Naive thymus-derived CD8-positive, alpha-beta T cell (primary cell): ENCODE measurements at regions not wholly inside any gene's neighbourhood (a gene's known extent, or its start where the extent isn't known, plus 50 kb on each side); places are given as distances from the start of the nearest gene placed in this dataset.
A peak's percentile ranks its signal among the peaks of the same experiment; 100 is the strongest.
"Not testable (repeated sequence)": the region's sequence is repeated elsewhere in the genome, so short reads cannot be mapped to it uniquely, and the experiment has no call there.

Experiments
- ATAC-seq, 2 donors: fragments of 150-1000 bp; cut with Tn5 transposase in 1 of 2; sonication (Bioruptor Pico), chemical (Tn5 transposase) in 1 of 2; 1 replicate in 1 of 2; 2 replicates in 1 of 2; pipeline ENCODE4 v1.10.0; 2021; ENCODE audit warnings: mild to moderate bottlenecking in 2 of 2, moderate library complexity in 2 of 2
- POLR2A ChIA-PET: fragments of 350-600 bp; sonication (Branson Sonifier 250); formaldehyde crosslinking; loops from one replicate; lab custom pipeline; 2021; ENCODE audit warnings: antibody characterized with exemption; lab: Charles Lee
- DNase-seq, 10 donors: peaks; one replicate each; pipeline versions ENCODE4 v3.0.0 to v3.0.0-alpha.2; 2020 to 2022
- H3K27ac Mint-ChIP-seq, 10 donors: one replicate each; pipeline ENCODE4 v1.8.0; 2020 to 2022; ENCODE audit warnings: mild to moderate bottlenecking in 10 of 10, mixed read lengths in 10 of 10, moderate library complexity in 4 of 10, inconsistent platforms in 1 of 10
- H3K27me3 Mint-ChIP-seq, 5 donors: one replicate each; pipeline ENCODE4 v1.8.0; 2021 to 2022; ENCODE audit warnings: mixed read lengths in 5 of 5
- H3K36me3 Mint-ChIP-seq, 3 donors: one replicate each; pipeline ENCODE4 v1.8.0; 2020 to 2022; ENCODE audit warnings: mixed read lengths in 3 of 3, mild to moderate bottlenecking in 2 of 3, inconsistent platforms in 1 of 3
- H3K4me1 Mint-ChIP-seq, 4 donors: one replicate each; pipeline ENCODE4 v1.8.0; 2021 to 2022; ENCODE audit warnings: mixed read lengths in 4 of 4
- H3K4me3 Mint-ChIP-seq, 10 donors: one replicate each; pipeline ENCODE4 v1.8.0; 2020 to 2022; ENCODE audit warnings: mild to moderate bottlenecking in 10 of 10, mixed read lengths in 10 of 10, moderate library complexity in 6 of 10, inconsistent platforms in 1 of 10
- H3K9me3 Mint-ChIP-seq, 9 donors: one replicate each; pipeline ENCODE4 v1.8.0; 2020 to 2022; ENCODE audit warnings: mixed read lengths in 9 of 9, mild to moderate bottlenecking in 3 of 9, inconsistent platforms in 1 of 9, moderate library complexity in 1 of 9

DNA sequence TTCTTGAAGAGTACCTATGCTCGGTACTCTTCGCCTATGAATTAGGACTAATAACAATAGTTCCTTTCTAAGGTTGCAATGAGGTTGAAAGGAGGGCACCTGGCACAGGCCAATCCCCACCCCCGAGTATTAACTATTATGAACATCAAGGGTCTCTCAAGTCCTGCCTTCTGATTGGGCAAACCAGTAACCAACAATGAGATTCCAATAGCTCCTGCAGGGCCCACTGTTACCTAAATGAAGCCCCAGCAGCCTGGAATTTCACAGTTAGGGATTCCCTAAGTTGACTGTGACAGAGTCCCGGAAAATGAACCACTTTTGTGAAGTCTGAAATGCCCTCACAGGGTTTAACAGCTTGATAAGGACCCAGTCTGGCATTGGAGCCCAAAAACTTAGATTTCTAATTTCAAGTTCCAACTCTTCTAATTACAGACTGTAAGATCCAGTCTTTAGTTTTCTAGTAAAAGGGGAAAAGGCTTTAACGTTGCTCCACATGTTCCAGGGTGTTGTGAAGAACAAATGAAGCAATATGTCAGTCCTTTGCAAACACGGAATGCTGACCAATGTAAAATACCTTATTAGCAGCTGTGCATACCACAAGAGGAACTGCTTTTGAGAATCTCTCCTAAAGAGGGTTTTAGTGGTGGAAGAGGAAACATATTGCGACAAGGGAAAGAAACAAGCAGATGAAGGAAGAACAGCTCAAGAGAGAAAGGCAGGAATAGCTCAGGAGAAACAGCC lies 277.7 kb upstream of the MAP2 start:
- DNase-seq (no peak), ATAC-seq (no peak)
- H3K4me3 Mint-ChIP-seq, result no peak overlapping the region
- H3K27me3 Mint-ChIP-seq, result no peaks in the 10 kb centered on the region
- H3K4me1 Mint-ChIP-seq, result no peaks in the 10 kb centered on the region
- no peaks in the 10 kb centered on the region for H3K36me3 Mint-ChIP-seq
- peaks cover 0 to 3% (median 0%) of the 10 kb centered on the region in 9 donors for H3K9me3 Mint-ChIP-seq
- POLR2A ChIA-PET, result no interaction called here
- H3K27ac Mint-ChIP-seq, result no peak overlapping the region

DNA sequence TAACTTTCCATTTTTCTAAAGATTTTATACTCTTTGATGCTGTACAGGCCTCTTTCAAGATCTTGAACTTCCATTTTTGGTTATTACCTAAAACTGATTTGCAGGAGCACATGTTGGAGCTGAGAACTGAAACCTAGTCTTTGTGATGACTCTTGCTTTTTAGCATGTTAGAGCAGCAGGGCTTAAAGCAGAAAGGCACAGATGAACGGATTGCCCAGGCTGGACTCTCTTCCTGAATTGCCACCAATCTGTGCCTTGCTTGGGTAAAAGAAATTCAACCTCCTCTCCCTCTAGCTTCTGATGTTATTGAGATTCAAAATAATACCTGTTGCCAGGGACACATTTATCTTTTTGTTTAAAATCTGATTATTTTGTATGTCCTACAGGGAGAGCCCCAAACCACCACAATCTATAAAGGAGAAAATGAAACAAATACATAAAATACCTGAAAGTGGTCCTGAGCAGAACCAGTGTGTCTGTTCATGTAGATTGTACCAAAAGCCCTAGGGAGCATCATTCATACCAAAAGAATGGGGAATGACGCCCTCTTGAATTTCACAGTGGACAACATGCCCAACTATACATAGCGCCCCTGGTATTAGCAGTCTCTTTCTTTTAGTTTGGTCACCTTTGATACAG lies 277.0 kb upstream of the MAP2 start:
- H3K9me3 Mint-ChIP-seq, result peaks cover 0 to 3% (median 0%) of the 10 kb centered on the region in 9 donors
- no peaks in the 10 kb centered on the region for H3K4me1 Mint-ChIP-seq
- no peak overlapping the region for H3K27ac Mint-ChIP-seq
- ATAC-seq (no peak), DNase-seq (no peak)
- POLR2A ChIA-PET, result no interaction called here
- no peaks in the 10 kb centered on the region for H3K36me3 Mint-ChIP-seq
- H3K4me3 Mint-ChIP-seq, result no peak overlapping the region
- no peaks in the 10 kb centered on the region for H3K27me3 Mint-ChIP-seq

DNA sequence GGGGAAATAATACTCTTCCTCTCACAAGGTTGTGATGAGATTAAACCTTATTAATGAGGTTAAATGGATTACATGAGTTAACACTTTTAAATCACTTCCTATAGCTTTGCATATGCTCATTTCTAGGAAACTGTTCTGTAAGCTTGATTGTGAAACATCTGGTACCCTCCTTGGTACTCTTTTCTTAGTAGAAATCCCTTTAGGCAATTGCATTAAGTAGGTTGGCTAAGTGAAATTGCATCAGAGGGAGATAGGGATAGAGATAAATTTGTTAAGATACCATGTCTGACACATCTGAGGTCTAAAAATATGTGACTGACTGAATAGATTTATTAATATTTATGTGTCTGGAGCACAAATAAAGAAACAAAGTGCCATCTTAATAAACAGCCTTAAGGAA lies 275.9 kb upstream of the MAP2 start:
- H3K4me1 Mint-ChIP-seq, result no peaks in the 10 kb centered on the region
- no peaks in the 10 kb centered on the region for H3K36me3 Mint-ChIP-seq
- H3K27me3 Mint-ChIP-seq, result no peaks in the 10 kb centered on the region
- no peak for DNase-seq
- H3K9me3 Mint-ChIP-seq, result peaks cover 0 to 3% (median 0%) of the 10 kb centered on the region in 9 donors
- POLR2A ChIA-PET, result no interaction called here
- no peak overlapping the region for H3K4me3 Mint-ChIP-seq
- no peak overlapping the region for H3K27ac Mint-ChIP-seq
- ATAC-seq, result no peak

DNA sequence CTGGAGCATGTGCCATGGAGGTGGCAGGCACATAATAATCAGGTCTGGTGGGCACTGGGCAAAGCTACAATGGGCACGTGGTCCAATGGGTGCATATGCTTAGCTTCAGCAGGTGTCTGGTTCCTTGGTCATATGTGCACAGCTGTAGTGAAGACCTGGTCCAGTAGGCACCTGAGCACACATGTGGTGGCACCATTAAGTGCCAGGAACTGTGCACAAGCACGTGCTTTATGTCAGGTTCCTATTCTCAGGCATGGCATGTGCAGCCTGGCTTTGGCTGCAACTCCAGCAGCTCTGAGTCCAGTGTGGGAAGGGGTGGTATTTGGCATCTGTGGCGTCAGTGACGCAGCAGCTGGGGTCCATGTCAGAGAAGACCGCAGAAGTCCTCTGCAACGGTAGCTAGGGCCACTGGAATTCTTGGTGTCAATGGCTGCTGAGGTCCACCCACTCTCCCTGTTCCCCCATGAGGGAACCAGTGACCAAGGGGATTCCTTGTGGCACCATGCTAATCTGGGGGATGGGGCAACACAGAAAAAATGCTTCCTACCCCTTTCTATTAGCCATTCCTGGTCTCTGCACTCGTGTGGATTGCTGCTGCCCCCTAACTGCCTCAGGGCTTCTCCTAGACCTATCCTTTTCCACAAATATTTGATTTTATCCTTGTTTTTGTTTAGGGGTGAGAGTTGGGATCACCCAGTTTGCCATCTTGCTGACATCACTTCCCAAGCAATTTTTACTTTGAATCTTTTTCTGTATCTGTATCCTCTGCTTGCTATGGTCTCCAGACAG lies 262.9 kb upstream of the MAP2 start:
- POLR2A ChIA-PET, result no interaction called here
- Mint-ChIP-seq H3K4me1 (no peaks in the 10 kb centered on the region), H3K4me3 (no peak overlapping the region), H3K27ac (no peak overlapping the region), H3K27me3 (no peaks in the 10 kb centered on the region), H3K36me3 (no peaks in the 10 kb centered on the region), H3K9me3 (peaks cover 0 to 7% (median 0%) of the 10 kb centered on the region in 9 donors)
- DNase-seq (no peak), ATAC-seq (no peak)

DNA sequence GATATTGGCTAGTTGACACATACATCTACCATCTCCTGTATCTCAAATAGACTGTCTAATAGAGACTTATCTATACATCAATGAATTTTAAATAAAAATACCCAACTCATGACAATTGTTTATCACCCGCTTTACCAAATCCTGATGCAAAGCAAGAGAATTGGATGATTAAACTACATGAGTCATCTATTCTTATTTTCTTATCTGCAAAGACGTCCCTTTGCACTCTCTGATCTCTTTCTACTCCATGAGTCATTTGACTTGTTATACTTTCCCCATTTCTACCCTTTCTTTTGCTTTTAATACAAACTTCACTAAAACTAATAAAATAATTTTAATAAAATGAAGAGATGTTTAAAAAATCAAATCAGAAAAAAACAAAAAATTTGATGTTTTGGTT lies 261.7 kb upstream of the MAP2 start:
- no peak overlapping the region for H3K27ac Mint-ChIP-seq
- no peaks in the 10 kb centered on the region for H3K27me3 Mint-ChIP-seq
- H3K36me3 Mint-ChIP-seq, result no peaks in the 10 kb centered on the region
- H3K4me3 Mint-ChIP-seq, result no peak overlapping the region
- POLR2A ChIA-PET, result no interaction called here
- no peaks in the 10 kb centered on the region for H3K4me1 Mint-ChIP-seq
- ATAC-seq (no peak), DNase-seq (no peak)
- H3K9me3 Mint-ChIP-seq, result peaks cover 0 to 7% (median 0%) of the 10 kb centered on the region in 9 donors

DNA sequence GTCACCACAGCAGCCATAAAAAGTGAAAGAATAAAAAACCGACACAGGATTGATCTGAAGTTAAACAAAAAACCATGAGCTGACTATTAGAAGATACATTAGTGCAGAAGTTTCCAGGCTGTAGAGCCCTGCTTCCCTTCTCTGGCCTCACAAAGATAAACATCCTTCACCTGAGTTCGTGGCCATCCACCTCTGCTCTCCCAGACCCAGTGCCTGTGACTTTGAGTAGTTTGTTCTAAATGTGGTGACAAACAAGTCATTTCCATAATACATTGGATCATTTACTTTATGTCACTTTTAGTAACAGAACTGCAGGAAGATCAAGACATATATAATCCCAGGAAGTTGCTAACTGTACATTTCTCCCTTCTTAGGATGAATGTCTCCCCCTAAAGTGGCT lies 241.9 kb upstream of the MAP2 start:
- Mint-ChIP-seq H3K4me1 (no peaks in the 10 kb centered on the region), H3K4me3 (no peak overlapping the region), H3K27ac (no peak overlapping the region), H3K27me3 (no peaks in the 10 kb centered on the region), H3K9me3 (peaks cover 0 to 37% (median 4%) of the 10 kb centered on the region in 9 donors), H3K36me3 (no peaks in the 10 kb centered on the region)
- DNase-seq, result no peak
- POLR2A ChIA-PET, result no interaction called here
- no peak for ATAC-seq

DNA sequence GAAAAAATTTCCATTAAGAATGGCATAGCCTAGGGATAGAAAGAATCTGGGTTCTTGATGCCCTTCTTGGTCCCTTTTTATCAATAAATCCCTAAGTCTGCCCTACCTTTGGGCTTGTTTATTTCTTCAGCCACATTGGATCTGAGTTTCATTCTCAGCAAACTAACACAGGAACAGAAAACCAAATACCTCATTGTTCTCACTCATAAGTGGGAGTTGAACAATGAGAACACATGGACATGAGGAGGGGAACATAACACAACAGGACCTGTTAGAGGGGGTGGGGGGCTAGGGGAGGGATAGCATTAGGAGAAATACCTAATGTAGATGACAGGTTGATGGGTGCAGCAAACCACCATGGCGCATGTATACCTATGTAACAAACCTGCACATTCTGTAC lies 237.0 kb upstream of the MAP2 start:
- H3K4me1 Mint-ChIP-seq, DNase-seq, ATAC-seq, H3K36me3 Mint-ChIP-seq, POLR2A ChIA-PET, H3K4me3 Mint-ChIP-seq, H3K27ac Mint-ChIP-seq, H3K27me3 Mint-ChIP-seq: not testable (repeated sequence)
- peaks cover 0 to 12% (median 0%) of the 10 kb centered on the region in 9 donors for H3K9me3 Mint-ChIP-seq

DNA sequence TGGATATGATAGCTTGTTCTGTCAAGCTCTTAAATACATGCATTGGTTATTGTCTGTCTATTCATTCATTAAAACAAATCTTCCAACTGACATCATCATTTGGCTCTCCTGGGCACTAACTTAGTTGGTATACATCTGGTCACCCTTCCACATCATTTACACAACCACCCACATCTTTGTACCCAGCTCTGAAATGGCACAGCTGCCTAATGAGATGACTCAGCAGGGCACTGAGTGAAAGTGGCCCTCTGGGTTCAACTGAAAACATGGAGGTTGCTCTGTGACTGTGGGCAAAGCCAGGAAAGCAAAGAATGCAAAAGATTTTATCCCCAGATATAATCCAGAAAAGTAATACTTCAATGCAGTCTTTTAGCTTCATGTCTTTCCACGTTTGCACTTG lies 234.0 kb upstream of the MAP2 start:
- H3K9me3 Mint-ChIP-seq, result peaks cover 0 to 2% (median 0%) of the 10 kb centered on the region in 9 donors
- H3K27ac Mint-ChIP-seq, result no peak overlapping the region
- DNase-seq (no peak), ATAC-seq (no peak)
- POLR2A ChIA-PET, result no interaction called here
- H3K4me3 Mint-ChIP-seq, result no peak overlapping the region
- H3K4me1 Mint-ChIP-seq, result no peaks in the 10 kb centered on the region
- no peaks in the 10 kb centered on the region for H3K27me3 Mint-ChIP-seq
- no peaks in the 10 kb centered on the region for H3K36me3 Mint-ChIP-seq

DNA sequence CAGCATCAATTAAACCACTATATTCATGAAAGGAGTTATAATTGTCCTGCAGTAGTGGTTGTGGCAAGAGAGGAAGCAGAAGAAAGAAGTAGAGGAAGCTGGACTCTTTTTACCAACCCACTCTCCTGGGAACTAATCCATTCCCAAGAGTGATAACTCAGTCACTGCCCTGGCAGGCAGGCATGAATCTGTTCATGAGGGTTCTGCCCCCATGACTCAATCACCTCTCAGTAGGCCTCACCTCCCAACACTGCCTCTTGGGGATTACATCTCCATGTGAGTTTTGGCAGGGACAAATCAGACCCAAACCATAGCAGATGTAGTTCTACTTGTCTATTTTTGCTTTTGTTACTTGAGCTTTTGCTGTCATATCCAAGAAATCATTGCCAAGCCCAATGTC lies 232.7 kb upstream of the MAP2 start:
- no peaks in the 10 kb centered on the region for H3K36me3 Mint-ChIP-seq
- no peak overlapping the region for H3K27ac Mint-ChIP-seq
- no peaks in the 10 kb centered on the region for H3K4me1 Mint-ChIP-seq
- no peak overlapping the region for H3K4me3 Mint-ChIP-seq
- ATAC-seq, result no peak
- no peaks in the 10 kb centered on the region for H3K27me3 Mint-ChIP-seq
- DNase-seq, result no peak
- POLR2A ChIA-PET, result no interaction called here
- peaks cover 0 to 9% (median 0%) of the 10 kb centered on the region in 9 donors for H3K9me3 Mint-ChIP-seq

DNA sequence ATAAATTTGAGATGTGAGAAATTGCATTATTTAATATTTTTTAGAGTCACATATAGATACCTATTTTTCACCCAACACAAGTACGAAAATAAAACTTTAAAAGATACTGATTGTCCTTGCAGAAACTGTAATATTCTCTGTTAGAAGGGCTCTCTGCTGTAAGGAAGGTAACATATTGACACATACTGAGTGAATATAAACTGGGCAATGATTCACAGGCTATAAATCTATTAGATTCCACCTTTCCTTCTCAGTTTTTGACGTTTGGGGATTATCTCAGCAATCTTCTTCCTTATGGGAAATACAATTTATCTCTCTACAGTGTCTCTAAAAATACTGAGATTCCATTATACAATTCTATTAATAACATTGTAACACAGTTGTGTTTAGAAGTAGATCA lies 229.1 kb upstream of the MAP2 start:
- no peaks in the 10 kb centered on the region for H3K36me3 Mint-ChIP-seq
- no peak overlapping the region for H3K27ac Mint-ChIP-seq
- H3K4me1 Mint-ChIP-seq, result no peaks in the 10 kb centered on the region
- H3K9me3 Mint-ChIP-seq, result peaks cover 0 to 23% (median 6%) of the 10 kb centered on the region in 9 donors
- H3K27me3 Mint-ChIP-seq, result no peaks in the 10 kb centered on the region
- DNase-seq (no peak), ATAC-seq (no peak)
- no peak overlapping the region for H3K4me3 Mint-ChIP-seq
- POLR2A ChIA-PET, result no interaction called here

DNA sequence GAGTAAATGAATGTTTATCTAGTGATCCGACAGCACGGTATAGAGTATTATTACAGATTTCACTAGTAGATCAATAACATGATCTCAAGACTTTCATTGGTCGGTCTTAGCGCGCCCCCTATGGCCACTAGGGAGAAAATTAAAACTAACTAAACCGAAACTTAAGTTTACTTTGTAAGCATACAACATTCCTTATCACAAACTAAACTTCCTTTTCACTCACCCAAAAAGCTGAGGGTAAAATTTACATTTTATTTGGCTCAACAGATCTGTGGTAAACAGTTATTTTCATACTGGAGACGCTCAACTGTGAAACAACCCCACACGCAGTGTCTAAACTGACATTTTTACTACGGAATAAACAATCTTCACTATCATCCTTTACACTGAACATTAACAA lies 215.6 kb upstream of the MAP2 start:
- DNase-seq (no peak), ATAC-seq (no peak)
- no peaks in the 10 kb centered on the region for H3K4me1 Mint-ChIP-seq
- no peak overlapping the region for H3K27ac Mint-ChIP-seq
- H3K36me3 Mint-ChIP-seq, result no peaks in the 10 kb centered on the region
- no peaks in the 10 kb centered on the region for H3K27me3 Mint-ChIP-seq
- peaks cover 0 to 6% (median 0%) of the 10 kb centered on the region in 9 donors for H3K9me3 Mint-ChIP-seq
- POLR2A ChIA-PET, result no interaction called here
- peak overlapping the region in 1 of 10 donors; percentile 20 for H3K4me3 Mint-ChIP-seq

DNA sequence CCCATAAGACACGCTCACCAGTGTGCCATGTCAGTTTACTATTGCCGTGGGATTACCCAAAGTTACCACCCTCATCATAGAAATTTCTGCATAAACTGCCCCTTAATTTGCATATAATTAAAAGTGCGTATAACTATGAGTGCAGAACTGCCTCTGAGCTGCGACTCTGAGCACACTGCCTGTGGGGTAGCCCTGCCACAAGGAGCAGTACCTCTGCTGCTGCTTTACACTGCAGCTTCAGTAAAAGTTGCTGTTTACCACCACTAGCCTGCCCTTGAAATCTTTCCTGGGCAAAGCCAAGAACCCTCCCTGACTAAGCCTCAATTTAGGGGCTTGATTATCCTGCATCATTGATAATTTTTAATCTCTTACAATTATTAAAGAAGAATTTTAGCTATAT lies 213.9 kb upstream of the MAP2 start:
- DNase-seq (no peak), ATAC-seq (no peak)
- no peak overlapping the region for H3K27ac Mint-ChIP-seq
- POLR2A ChIA-PET, result no interaction called here
- peaks cover 0 to 6% (median 0%) of the 10 kb centered on the region in 9 donors for H3K9me3 Mint-ChIP-seq
- H3K27me3 Mint-ChIP-seq, result no peaks in the 10 kb centered on the region
- H3K4me1 Mint-ChIP-seq, result no peaks in the 10 kb centered on the region
- H3K36me3 Mint-ChIP-seq, result no peaks in the 10 kb centered on the region
- H3K4me3 Mint-ChIP-seq, result no peak overlapping the region

DNA sequence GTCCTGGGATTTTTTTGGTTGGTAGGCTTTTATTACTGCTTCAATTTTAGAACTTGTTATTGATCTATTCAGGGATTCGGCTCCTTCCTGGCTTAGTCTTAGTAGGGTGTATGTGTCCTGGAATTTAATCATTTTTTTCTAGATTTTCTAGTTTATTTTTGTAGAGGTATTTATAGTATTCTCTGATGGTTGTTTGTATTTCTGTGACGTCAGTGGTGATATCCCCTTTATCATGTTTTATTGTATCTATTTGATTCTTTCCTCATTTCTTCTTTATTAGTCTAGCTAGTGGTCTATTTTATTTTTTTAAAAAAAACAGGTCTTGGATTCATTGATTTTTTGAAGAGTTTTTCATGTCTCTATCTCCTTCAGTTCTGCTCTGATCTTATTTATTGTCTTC lies 193.3 kb upstream of the MAP2 start:
- Mint-ChIP-seq H3K36me3 (no peaks in the 10 kb centered on the region), H3K27ac (peak overlapping the region in 1 of 10 donors; percentile 31), H3K4me1 (no peaks in the 10 kb centered on the region), H3K9me3 (peaks cover 2 to 23% (median 7%) of the 10 kb centered on the region in 9 donors), H3K4me3 (no peak overlapping the region), H3K27me3 (no peaks in the 10 kb centered on the region)
- DNase-seq, result no peak
- POLR2A ChIA-PET, result no interaction called here
- no peak for ATAC-seq
